Breast epithelium (tissue), 4 donors: ENCODE measurements at regions not wholly inside any gene's neighbourhood (a gene's known extent, or its start where the extent isn't known, plus 50 kb on each side); places are given as distances from the start of the nearest gene placed in this dataset.

Source experiments
- DNase-seq, 2 donors: peaks; one replicate each; pipeline ENCODE4 v3.0.0-alpha.2; 2019; ENCODE audit warnings: low spot score in 2 of 2
- H3K27ac ChIP-seq, 2 donors: fragments of 200-600 bp; sonication (generic) in 1 of 2; one replicate each; pipeline ENCODE4 v1.5.1; 2016 to 2019; ENCODE audit warnings: mild to moderate bottlenecking in 1 of 2
- H3K27me3 ChIP-seq, 2 donors: fragments of 200-600 bp; sonication (generic) in 1 of 2; one replicate each; pipeline versions ENCODE4 v1.5.1 to v1.6.0; 2017 to 2019; ENCODE audit warnings: control low read depth in 1 of 2, mild to moderate bottlenecking in 1 of 2
- H3K36me3 ChIP-seq: fragments of 200-600 bp; one replicate; pipeline ENCODE4 v1.5.1; 2019
- H3K4me1 ChIP-seq, 2 donors: fragments of 200-600 bp; sonication (generic); one replicate each; pipeline ENCODE4 v1.5.1; 2016 to 2019; ENCODE audit warnings: control low read depth in 1 of 2
- H3K4me3 ChIP-seq, 3 donors: fragments of 200-600 bp; sonication (generic); 1 replicate in 2 of 3; 2 replicates in 1 of 3; pipeline ENCODE4 v1.5.1; 2016 to 2019; ENCODE audit warnings: mild to moderate bottlenecking in 3 of 3, moderate library complexity in 2 of 3
- H3K9me3 ChIP-seq, 2 donors: fragments of 200-600 bp; sonication (generic) in 1 of 2; one replicate each; pipeline ENCODE4 v1.5.1; 2016 to 2019; ENCODE audit warnings: control low read depth in 1 of 2
- POLR2A ChIP-seq: fragments of 450-650 bp; IDR thresholded peaks from one replicate; pipeline ENCODE4 v1.6.1; 2016; ENCODE audit warnings: antibody characterized with exemption, mild to moderate bottlenecking, moderate library complexity
- POLR2AphosphoS5 ChIP-seq, 3 donors: sonication (generic); formaldehyde crosslinking; IDR thresholded peaks; one replicate each; pipeline ENCODE4 v1.6.1; 2017; ENCODE audit warnings: antibody characterized with exemption in 3 of 3
- intact Hi-C: fragments of 100-400 bp; cut with DNase I; formaldehyde crosslinking; loops from one replicate; pipeline ENCODE4 v1.15.1; 2023; ENCODE audit warnings: low total_unique reads
- TF ChIP-seq, protein P1 (sequence below), 3 donors: fragments of 450-650 bp; IDR thresholded peaks; one replicate each; pipeline ENCODE4 v1.5.1; 2016 to 2017; ENCODE audit warnings: antibody characterized with exemption in 3 of 3, mild to moderate bottlenecking in 3 of 3, moderate library complexity in 3 of 3

DNA sequence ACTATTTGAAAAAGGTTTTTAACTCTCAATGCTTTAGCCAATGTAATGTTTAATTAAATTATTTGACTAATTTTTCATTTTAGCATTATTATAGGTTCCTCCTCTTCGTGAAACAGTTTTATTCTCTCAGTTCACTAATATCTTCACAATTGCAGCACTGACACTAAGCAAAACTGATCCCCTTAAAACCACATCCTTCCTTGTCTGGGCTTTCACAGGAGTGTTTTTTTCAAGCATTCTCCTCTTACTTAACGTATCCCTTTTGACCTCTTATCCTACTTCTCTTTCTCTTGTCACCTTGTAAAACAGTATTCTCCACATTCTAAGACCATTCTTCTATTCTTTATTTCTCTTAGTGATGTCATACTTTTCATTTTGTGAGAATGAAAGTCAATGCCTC, 112.8 kb downstream of the DSC3 start:
- TF ChIP-seq, protein P1, sequence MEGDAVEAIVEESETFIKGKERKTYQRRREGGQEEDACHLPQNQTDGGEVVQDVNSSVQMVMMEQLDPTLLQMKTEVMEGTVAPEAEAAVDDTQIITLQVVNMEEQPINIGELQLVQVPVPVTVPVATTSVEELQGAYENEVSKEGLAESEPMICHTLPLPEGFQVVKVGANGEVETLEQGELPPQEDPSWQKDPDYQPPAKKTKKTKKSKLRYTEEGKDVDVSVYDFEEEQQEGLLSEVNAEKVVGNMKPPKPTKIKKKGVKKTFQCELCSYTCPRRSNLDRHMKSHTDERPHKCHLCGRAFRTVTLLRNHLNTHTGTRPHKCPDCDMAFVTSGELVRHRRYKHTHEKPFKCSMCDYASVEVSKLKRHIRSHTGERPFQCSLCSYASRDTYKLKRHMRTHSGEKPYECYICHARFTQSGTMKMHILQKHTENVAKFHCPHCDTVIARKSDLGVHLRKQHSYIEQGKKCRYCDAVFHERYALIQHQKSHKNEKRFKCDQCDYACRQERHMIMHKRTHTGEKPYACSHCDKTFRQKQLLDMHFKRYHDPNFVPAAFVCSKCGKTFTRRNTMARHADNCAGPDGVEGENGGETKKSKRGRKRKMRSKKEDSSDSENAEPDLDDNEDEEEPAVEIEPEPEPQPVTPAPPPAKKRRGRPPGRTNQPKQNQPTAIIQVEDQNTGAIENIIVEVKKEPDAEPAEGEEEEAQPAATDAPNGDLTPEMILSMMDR (IDR thresholded peaks at IDR 0.05), result no peak
- TF ChIP-seq POLR2AphosphoS5 (IDR thresholded peaks at IDR 0.05) (no peak), POLR2A (no peak)
- no peaks in the 10 kb centered on the region for H3K27me3 ChIP-seq
- H3K9me3 ChIP-seq, result no peaks in the 10 kb centered on the region
- intact Hi-C loops, result no loop called here
- H3K4me3 ChIP-seq, result no peak overlapping the region
- H3K27ac ChIP-seq, result no peak overlapping the region
- H3K36me3 ChIP-seq, result no peaks in the 10 kb centered on the region
- H3K4me1 ChIP-seq, result no peaks in the 10 kb centered on the region
- DNase-seq, result no peak

DNA sequence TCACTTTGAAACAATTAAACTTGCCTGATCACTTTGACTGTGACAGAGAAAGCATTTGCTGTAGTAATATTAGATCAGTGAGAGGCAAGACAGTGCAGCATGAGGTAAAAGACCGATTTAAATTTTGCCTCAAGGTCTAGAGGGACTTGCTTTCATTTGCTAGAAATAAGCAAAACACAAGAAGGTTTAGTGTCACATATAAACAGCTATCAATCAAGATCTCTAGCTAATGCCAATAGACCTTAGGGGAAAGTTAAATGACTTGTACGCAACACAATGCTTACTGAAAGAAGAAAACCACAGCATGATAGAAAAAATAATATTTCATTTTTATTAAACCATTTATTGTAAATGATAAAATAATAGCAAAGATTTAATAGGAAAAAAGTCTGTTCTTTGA, 113.5 kb downstream of the DSC3 start:
- H3K9me3 ChIP-seq, result no peaks in the 10 kb centered on the region
- H3K27me3 ChIP-seq, result no peaks in the 10 kb centered on the region
- intact Hi-C loops, result no loop called here
- H3K4me1 ChIP-seq, result no peaks in the 10 kb centered on the region
- no peak overlapping the region for H3K27ac ChIP-seq
- DNase-seq, result no peak
- no peak overlapping the region for H3K4me3 ChIP-seq
- H3K36me3 ChIP-seq, result no peaks in the 10 kb centered on the region
- TF ChIP-seq, protein P1 (IDR thresholded peaks at IDR 0.05), result no peak
- TF ChIP-seq POLR2A (no peak), POLR2AphosphoS5 (IDR thresholded peaks at IDR 0.05) (no peak)

DNA sequence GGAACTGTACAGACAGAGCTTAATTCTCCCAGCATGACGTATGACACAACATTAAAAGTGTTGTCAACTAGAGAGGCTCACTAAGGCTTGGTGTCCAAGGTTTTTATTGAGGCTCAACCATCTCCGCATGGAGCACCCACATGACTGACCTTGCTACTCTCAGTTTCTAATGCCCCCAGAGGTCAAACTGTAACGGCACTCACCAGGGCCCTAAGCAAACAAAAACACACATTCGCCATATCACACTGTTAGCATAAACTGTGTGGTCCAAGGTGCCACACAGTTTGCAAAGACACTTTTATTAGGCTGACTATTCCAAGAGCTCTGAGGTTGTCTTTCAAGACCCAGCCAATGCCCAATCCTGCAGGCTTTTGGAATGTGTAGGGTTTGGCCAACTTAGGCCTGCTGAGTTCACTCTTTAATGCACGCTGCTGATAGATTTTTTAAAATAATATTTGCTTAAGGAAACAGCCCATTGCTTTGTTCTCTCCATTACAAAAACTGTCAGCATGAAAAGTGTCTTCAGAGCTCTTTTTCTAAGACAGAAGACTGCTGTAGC, 114.9 kb downstream of the DSC3 start:
- no peaks in the 10 kb centered on the region for H3K9me3 ChIP-seq
- intact Hi-C loops, result no loop called here
- no peak overlapping the region for H3K4me3 ChIP-seq
- H3K4me1 ChIP-seq, result no peaks in the 10 kb centered on the region
- no peaks in the 10 kb centered on the region for H3K27me3 ChIP-seq
- H3K36me3 ChIP-seq, result no peaks in the 10 kb centered on the region
- TF ChIP-seq, protein P1 (IDR thresholded peaks at IDR 0.05), result no peak
- TF ChIP-seq POLR2A (no peak), POLR2AphosphoS5 (IDR thresholded peaks at IDR 0.05) (no peak)
- H3K27ac ChIP-seq, result no peak overlapping the region
- DNase-seq, result no peak

DNA sequence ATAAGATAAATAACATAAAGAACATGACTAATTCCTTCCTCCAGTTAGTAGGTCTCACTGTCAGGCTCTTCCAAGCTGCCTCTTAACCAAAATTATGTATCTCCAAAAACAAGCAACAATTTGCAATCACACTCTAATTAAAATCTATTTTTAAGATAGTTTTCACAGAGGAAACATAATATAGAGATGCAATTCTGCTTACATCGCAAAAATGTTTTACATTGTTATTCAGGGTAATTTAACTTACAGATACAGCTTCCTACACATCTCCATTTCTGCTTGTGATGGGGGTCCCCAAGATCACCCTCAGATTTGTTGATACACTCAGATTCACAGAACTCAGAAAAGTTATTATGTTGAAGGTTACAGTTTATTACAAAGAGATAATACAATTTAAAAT, 115.5 kb downstream of the DSC3 start:
- intact Hi-C loops, result no loop called here
- no peak for DNase-seq
- TF ChIP-seq POLR2A, result no peak
- no peak for TF ChIP-seq POLR2AphosphoS5 (IDR thresholded peaks at IDR 0.05)
- TF ChIP-seq, protein P1 (IDR thresholded peaks at IDR 0.05), result no peak
- Histone ChIP-seq H3K9me3 (no peaks in the 10 kb centered on the region), H3K27ac (no peak overlapping the region), H3K4me3 (no peak overlapping the region), H3K36me3 (no peaks in the 10 kb centered on the region), H3K4me1 (no peaks in the 10 kb centered on the region), H3K27me3 (no peaks in the 10 kb centered on the region)

DNA sequence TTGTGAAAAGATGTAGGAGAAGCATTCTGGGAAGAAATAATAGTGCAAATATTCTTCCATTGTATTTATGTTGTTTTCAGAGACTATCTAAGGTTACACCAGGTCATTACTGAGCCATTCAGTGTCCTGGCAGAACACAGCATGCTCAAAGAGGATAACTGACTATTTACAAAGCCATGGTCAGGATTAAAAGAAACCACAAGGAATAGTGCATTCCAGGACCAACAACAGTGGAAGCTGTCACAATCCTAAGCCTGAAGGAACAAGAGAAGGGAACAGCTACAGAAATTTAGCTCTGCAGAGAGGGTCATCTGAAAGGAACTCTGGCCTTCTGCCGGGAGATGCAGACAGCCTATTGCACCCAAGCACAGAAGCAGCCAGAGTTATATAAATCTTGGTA, 116.7 kb downstream of the DSC3 start:
- Histone ChIP-seq H3K36me3 (no peaks in the 10 kb centered on the region), H3K4me3 (no peak overlapping the region), H3K27ac (no peak overlapping the region), H3K4me1 (no peaks in the 10 kb centered on the region), H3K27me3 (no peaks in the 10 kb centered on the region), H3K9me3 (no peaks in the 10 kb centered on the region)
- TF ChIP-seq, protein P1 (IDR thresholded peaks at IDR 0.05), result no peak
- TF ChIP-seq POLR2AphosphoS5 (IDR thresholded peaks at IDR 0.05), result no peak
- no peak for TF ChIP-seq POLR2A
- intact Hi-C loops, result no loop called here
- no peak for DNase-seq
